Activated T-cell treated with anti-CD3 and anti-CD28 coated beads for 4 hours (primary cell): ENCODE measurements at regions not wholly inside any gene's neighbourhood (a gene's known extent, or its start where the extent isn't known, plus 50 kb on each side); places are given as distances from the start of the nearest gene placed in this dataset.

Experiments
- DNase-seq: peaks from one replicate; pipeline ENCODE4 v3.0.0-alpha.2; 2020

DNA sequence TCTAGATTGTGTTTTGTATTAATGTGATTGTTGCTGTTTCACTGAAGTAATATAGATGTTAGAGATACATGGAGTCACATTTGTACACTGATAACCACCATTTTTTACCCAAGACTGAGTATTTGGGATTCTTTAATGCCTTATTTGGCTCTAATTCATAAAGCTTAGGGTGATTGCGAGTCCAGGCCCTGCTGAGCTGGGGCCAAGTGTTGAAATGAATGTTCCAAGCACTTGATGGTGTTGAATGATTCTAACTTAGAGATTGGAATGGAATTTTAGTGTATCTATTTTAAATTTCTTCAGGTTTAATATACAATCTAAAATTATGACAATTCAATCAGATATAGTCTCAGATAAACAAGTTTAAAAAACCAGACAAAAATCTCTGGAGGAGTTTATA lies 329.4 kb upstream of the SLC35B3 start:
- DNase-seq: no peak

- DNase-seq: no peak
Observed at GRCh38 chr6:8760951-8761350, 325.6 kb upstream of the SLC35B3 start.

DNA sequence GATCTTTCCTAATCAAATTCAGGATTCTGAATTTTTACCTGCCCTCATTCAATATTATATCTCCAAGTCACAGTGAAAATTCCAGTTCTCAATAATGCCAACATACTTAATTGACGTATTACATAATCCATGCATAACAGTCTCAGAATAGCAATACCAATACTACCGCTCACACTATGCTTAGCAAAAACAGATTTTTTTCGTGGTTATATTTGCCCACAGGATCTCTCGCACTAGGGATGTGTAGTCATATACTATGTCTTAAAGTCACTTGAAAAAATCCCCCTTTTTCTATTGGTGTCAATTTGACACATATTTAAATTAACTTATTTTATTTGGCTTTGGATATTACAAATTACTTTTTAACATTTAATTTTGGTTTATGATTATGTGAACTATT lies 323.1 kb upstream of the SLC35B3 start:
- DNase-seq: no peak

GRCh38 chr6:8750627-8751026 lies 315.3 kb upstream of the SLC35B3 start:
- no peak for DNase-seq

DNA sequence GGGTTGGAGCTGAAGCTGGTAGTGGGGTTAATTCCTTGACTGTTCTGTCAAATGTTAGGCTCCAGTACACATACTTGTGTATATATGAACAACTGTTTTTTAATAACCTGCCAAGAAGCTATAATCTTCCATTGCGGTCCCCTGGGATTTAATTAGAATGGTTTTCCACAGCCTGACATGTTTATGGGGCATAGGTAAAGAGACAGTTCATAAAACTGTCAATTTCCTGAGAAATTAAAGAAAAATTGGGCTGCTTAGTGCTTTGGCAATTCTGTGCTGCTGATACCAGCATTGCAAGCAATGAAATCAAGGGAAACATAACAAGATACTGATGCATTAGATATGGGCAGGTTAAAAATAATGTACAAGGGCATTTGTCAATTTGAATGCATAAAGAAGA lies 314.1 kb upstream of the SLC35B3 start:
- no peak for DNase-seq

DNA sequence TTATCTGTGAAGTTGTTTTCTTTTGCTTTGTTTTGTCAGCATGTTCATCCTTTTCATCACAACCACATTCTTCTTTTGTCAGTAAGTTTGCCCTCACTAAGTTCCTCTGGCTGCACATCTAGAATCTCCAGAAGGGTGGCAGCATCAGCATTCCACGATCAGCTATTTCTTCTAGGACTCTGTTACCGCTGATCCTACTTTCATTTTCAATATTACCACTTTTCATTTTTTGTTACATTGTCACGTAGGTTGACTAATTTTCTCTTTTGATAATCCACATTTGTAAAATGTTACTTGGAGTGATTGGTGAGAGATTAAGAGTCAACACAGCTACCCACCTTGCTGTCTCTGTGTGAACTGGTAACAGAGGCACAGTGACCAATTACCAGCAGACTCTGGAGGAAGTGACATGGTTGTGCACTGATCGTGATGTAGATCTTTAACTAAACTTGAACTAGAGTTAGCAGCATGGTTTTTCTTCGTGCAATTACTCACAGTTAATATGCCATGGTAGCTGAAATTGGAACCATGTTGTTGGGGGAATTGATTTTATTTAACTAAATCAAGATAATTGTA lies 307.9 kb upstream of the SLC35B3 start:
- DNase-seq: no peak

DNA sequence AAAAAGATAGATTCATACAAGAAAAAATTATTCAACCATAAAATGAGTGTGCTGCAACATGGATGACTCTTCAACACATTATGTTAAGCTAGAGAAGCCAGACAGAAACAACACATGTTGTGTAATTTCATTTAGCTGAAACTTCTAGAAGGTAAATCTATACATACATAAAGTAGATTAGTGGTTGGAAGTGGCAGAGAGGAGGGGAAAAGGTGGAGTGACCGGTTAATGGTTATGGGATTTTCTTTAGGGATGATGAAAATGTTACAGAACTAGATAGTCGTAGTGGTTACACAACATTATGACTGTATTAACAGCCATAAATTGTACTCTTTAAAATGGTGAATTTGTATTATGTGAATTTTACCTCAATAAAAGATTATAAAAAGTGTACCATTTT lies 304.1 kb upstream of the SLC35B3 start:
- DNase-seq: no peak

DNA sequence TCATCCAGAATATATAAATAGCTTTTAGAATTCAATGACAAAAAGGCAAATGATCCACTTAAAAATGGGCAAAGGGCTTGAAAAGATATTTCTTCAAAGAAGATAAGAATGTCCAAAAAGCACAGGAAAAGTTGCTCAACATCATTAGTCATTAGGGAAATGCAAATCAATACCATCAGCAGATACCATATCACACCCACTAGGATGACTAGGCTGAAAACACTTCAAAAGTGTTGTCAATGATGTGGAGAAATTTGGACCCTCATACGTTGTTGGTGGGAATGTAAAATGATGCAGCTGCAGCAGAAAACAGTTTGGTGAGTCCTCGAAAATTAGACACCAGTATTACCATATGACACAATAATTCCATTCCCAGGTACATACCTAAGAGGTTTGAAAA lies 303.6 kb upstream of the SLC35B3 start:
- no peak for DNase-seq

GRCh38 chr6:8736156-8736895 lies 301.0 kb upstream of the SLC35B3 start:
- DNase-seq: no peak

DNA sequence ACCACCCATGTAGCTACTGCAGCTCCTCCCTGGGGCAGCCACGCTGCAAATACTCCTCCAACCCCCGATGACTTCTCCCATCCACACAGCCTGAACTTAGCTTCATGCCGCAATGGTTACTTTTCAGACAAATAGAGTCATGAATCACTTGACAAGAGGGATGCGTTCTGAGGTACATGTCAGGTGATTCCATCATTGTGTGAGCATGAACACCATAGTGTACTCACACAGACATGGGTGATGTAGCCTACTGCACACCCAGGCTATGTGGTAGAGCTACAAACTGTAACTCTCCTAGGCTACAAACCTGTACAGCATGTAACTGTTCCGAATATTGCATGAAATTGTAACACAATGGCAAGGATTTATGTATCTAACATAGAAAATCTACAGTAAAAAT lies 298.5 kb upstream of the SLC35B3 start:
- no peak for DNase-seq

DNA sequence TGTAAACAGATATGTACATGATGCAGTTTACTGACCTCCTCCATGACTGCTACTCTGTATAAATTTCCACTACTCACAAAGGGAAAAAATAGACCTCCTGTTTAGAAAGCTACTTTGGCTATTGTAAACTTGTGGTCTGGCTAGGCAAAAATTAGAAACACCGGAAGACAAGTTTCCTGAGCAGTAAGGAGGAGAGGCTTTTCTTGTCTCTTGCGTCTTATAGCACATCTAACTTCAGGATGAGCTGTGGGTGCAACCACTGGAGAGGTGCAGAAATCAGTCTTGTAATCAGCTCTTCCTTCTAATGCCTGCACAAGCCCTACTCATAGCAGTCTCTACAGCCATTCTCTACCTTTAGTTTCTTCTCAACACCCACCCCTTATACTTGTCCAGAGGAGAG lies 296.5 kb upstream of the SLC35B3 start:
- DNase-seq: no peak

DNA sequence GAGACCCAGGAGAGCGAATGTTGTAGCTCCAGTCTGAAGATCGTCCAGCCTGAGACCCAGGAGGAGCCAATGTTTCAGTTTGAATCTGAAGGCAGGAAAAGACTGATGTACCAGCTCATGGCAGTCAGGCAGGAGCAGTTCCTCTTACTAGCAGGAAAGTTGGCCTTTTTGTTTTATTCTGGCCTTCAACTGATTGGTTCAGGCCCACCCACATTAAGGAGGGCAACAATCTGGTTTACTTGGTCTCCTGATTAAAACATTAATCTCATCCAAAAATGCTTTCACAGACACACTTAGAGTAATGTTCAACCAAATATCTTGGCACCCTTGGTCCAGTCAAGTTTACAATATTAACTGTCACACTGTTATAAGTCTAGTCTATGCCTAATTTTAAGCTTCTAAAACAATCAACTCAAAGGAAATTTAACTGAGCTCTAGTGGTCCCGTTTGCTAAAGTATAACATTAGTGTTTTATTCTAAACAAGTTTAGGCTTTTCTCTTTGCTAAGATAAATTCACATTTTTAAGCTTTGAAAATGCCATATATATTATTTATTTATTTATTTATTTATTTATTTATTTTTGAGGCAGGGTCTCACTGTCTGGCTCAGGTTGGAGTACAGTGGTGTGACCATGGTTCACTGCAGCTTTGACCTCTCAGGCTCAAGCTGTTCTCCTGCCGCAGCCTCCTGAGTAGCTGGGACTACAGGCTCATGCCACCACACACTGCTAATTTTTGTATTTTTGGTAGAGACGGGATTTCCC lies 275.5 kb upstream of the SLC35B3 start:
- DNase-seq: no peak

DNA sequence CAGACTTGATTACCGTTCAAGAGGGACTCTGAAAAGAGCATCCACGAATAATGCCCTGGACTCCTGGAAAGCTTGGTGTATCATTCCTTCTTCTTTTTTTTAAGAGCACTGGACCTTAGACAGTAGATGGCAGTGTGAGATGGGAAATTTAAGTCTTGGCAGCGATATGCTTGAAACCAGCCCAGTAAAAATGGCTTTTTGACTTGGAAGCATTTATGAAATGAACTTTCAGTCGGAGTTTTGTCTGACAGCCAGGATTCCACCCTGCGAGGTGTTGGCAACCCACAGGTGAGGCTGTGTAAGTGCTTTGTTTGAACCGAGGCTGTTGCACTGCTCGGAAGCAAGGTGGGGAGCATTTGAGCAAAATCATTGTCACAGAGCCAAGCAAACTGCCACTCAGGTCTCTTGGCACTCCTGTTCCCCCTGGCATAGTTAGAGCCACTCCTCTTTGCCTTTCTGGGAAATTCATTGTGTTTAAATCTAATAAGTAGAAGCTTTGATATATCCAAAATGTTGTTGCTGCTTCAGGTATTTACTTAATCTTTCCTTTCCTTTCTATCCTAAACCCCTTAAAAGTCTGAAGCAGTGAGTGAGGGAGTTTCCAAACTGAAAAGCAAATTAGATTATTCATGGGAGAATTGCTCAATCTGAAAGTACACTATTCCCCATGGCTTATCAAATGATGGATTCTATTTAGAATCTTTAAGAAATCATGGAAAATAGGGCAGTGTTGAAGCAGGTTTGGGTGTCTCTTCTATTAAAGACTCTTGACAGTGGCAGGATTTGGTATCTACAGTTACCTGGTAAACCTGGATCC lies 272.8 kb upstream of the SLC35B3 start:
- no peak for DNase-seq

GRCh38 chr6:8707369-8707768 lies 272.0 kb upstream of the SLC35B3 start:
- DNase-seq: no peak

GRCh38 chr6:8705435-8706020 lies 270.2 kb upstream of the SLC35B3 start:
- no peak for DNase-seq

DNA sequence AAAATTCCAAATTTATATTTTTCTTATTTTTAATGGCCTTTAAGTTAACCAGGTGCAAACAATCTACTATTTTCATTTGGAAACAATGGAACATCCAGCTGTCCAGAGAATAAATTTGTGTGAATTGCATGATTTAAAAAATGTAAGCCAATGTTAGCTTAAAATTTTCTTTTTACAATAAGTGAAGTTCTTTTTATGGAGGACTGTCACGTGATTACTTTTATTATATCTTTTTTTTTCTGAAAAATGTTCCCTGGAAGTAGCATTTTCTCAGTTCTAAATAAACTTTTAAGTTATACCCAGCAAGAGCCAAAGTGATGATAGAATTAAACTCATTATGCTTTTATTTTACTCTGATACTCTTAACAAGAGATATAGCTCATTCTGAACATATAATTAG lies 267.7 kb upstream of the SLC35B3 start:
- no peak for DNase-seq

DNA sequence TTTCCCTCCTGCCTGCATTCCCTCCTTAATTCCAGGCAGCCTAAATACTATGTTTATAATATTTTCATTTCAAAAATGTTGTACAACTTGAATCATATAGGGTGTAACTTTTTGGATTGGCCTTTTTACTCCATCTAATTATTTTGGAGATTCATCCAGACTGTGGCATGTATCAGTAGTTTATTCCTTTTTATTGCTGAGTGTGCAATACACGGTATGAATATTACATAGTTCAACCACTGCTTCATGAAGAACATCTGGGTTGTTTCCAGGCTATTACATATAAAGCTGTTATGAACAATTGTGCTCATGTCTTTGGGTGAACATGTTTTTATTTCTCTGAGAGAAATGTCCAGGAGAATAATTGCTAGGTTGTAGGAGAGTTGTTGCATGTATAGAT lies 253.5 kb upstream of the SLC35B3 start:
- DNase-seq: no peak

DNA sequence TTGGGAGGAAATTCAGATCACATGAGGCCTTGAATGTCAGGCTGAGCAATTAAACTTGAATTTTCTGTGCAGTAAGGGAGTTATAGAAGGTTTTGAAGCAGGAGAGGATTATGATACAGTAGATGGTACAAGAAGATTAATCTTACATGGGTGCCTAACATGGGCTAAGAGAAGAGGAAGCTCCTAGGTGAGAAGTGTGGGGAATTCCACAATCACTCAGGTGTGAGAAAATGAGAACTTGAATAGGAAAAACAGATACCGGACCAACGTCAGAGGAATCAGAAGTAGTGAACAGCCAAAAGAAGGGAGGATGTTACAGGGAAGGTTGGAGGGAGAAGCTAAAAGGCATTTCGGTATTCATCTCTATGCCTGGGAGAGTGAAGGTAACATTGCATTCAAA lies 250.7 kb upstream of the SLC35B3 start:
- no peak for DNase-seq

DNA sequence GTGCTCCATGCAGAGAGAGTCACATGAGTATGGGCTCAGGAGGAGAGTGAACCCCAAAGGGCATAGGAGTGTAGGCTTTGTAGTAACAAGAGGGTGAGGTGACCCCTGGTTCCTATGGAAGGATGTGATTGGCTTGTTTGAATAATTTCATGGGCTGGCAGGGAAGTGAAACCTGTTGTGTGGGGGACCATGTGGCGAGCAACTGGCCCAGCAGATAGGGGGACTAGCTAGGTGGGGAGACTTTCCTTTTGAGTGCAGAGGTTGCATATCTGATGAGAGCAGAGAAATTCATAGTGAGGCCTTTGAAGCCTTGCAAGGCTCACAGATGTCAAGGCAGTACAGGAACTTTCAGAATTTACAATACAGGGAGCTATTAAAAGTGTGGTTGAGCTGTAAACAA lies 247.9 kb upstream of the SLC35B3 start:
- no peak for DNase-seq

DNA sequence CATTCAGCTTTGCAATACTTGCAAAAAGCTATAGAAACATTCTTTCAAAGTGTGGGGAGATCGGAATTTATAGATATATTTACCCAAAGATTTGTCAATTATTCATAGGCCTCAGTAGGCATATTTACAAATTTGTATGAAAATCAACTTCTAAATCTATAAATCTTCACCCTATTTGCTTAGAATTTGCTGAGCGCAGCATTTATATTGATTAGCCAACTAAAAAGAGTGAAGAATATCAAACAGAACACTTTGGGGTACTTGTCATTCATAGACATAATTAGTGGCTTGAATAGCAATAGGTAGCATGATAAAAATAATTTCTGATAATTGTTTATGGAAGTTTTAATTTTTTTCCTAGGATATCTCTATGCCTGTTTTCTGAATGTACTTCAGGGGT lies 244.5 kb upstream of the SLC35B3 start:
- no peak for DNase-seq

- no peak for DNase-seq
Observed at GRCh38 chr6:8678466-8678865, 243.1 kb upstream of the SLC35B3 start.

DNA sequence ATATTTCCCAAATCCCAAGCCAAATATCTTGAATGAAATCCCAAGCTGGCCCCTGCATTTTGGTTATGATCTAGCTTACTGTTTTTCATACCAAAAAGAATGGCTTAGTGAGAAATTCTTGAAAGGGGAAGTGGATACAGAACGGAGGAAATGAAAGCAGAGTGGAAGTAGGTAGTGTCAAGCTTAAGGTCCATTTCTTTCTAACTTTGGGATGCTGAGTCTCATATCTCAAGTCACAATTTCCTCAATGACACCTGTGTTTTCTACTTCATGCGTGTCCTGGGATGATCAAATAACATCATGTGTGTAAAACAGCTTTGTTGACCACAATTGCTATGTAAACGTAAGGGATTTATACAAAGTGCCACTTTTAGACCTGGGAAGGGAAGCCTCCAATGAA lies 238.8 kb upstream of the SLC35B3 start:
- no peak for DNase-seq

DNA sequence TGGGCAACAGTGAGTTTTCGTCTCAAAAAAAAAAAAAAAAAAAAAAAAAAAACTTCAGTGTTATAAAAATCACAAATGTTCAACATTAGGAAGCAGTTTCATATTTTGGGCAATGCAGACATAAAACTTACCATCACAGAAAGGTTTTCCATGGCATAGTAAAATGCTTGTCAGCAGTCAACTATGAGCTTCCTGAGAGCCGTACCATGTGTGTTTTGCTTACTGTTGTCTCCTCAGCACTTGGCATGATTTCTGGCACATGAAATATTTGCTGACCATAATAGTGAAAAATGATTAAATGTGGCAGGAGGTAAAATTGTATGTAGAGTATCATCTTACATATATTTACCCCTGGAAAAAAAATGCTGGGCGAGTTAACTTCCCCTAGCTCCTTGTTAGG lies 237.5 kb upstream of the SLC35B3 start:
- no peak for DNase-seq
